SIG-M5 (cell line): ENCODE measurements at regions not wholly inside any gene's neighbourhood (a gene's known extent, or its start where the extent isn't known, plus 50 kb on each side); places are given as distances from the start of the nearest gene placed in this dataset.

ENCODE experiments used
- DNase-seq: peaks from one replicate; lab custom pipeline; 2025; lab: John Stamatoyannopoulos, UW

GRCh38 chr14:98296895-98297294 lies 975.1 kb downstream of the BCL11B start:
- no peak for DNase-seq

GRCh38 chr14:98297567-98297966 lies 974.4 kb downstream of the BCL11B start:
- no peak for DNase-seq

- DNase-seq: no peak
Measured at GRCh38 chr14:98298481-98299244, 973.3 kb downstream of the BCL11B start.

- DNase-seq: no peak
Measured at GRCh38 chr14:98301681-98302080, 970.3 kb downstream of the BCL11B start.

GRCh38 chr14:98304574-98304973 lies 967.4 kb downstream of the BCL11B start:
- no peak for DNase-seq

GRCh38 chr14:98309591-98309990 lies 962.4 kb downstream of the BCL11B start:
- no peak for DNase-seq

GRCh38 chr14:98312006-98312405 lies 960.0 kb downstream of the BCL11B start:
- no peak for DNase-seq

GRCh38 chr14:98321841-98322240 lies 950.2 kb downstream of the BCL11B start:
- no peak for DNase-seq

GRCh38 chr14:98323836-98324235 lies 948.2 kb downstream of the BCL11B start:
- no peak for DNase-seq

- DNase-seq: no peak
Measured at GRCh38 chr14:98325761-98326160, 946.2 kb downstream of the BCL11B start.

GRCh38 chr14:98328496-98328895 lies 943.5 kb downstream of the BCL11B start:
- DNase-seq: no peak

- no peak for DNase-seq
Measured at GRCh38 chr14:98334186-98334585, 937.8 kb downstream of the BCL11B start.

GRCh38 chr14:98341211-98341610 lies 930.8 kb downstream of the BCL11B start:
- DNase-seq: no peak

GRCh38 chr14:98345161-98345560 lies 926.8 kb downstream of the BCL11B start:
- no peak for DNase-seq

GRCh38 chr14:98347686-98348085 lies 924.3 kb downstream of the BCL11B start:
- DNase-seq: no peak

- DNase-seq: no peak
Measured at GRCh38 chr14:98348505-98348904, 923.5 kb downstream of the BCL11B start.

- DNase-seq: no peak
Measured at GRCh38 chr14:98350213-98350612, 921.8 kb downstream of the BCL11B start.

- DNase-seq: no peak
Measured at GRCh38 chr14:98364961-98365360, 907.0 kb downstream of the BCL11B start.

- no peak for DNase-seq
Measured at GRCh38 chr14:98366429-98366828, 905.6 kb downstream of the BCL11B start.

GRCh38 chr14:98368221-98368620 lies 903.8 kb downstream of the BCL11B start:
- no peak for DNase-seq

GRCh38 chr14:98368916-98369315 lies 903.1 kb downstream of the BCL11B start:
- DNase-seq: no peak

- no peak for DNase-seq
Measured at GRCh38 chr14:98369344-98369743, 902.7 kb downstream of the BCL11B start.

- no peak for DNase-seq
Measured at GRCh38 chr14:98370352-98370751, 901.6 kb downstream of the BCL11B start.

GRCh38 chr14:98371141-98371540 lies 900.9 kb downstream of the BCL11B start:
- no peak for DNase-seq
